HG03045 (cell line): ENCODE measurements at regions not wholly inside any gene's neighbourhood (a gene's known extent, or its start where the extent isn't known, plus 50 kb on each side); places are given as distances from the start of the nearest gene placed in this dataset.
A peak's percentile ranks its signal among the peaks of the same experiment; 100 is the strongest.
"Not testable (repeated sequence)": the region's sequence is repeated elsewhere in the genome, so short reads cannot be mapped to it uniquely, and the experiment has no call there.

Experiments
- ATAC-seq: cut with Tn5 transposase; IDR thresholded peaks from one replicate; pipeline ENCODE4 v1.9.1; 2021; ENCODE audit warnings: mild to moderate bottlenecking, moderate library complexity; ENCODE audit not compliant: unreplicated experiment

DNA sequence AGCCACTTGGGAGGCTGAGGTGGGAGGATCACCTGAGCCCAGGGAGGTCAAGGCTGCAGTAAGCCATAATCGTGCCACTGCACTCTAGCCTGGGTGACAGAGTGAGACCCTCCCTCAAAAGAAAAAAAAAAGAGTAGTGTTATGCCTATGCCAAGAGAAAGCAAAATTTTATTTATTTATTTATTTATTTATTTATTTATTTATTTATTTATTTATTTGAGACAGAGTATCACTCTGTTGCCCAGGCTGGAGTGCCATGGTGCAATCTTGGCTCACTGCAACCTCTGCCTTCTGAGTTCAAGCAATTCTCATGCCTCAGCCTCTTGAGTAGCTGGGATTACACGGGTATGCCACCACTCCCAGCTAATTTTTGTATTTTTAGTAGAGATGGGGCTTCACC is 72.6 kb upstream of the RAPGEF2 start:
- ATAC-seq = not testable (repeated sequence)

DNA sequence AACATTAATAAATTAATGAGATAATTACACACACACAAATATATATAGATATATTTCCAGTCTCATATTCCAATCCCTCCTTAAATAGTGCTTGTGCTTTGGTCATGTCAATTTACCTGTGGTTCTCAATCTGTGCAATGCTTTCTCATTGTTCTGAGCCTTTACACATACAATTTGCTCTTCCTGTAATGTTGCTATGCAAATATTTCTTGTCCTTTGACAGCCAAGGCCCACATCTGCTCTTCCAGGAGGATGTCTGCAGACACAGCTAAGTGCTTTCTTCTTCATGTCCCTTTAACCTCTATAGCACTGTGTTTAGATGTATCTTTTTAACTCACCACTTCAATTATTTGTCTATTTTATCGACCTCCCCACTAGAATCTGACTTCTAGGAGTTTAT is 67.3 kb upstream of the RAPGEF2 start:
- ATAC-seq = peak; percentile 75

DNA sequence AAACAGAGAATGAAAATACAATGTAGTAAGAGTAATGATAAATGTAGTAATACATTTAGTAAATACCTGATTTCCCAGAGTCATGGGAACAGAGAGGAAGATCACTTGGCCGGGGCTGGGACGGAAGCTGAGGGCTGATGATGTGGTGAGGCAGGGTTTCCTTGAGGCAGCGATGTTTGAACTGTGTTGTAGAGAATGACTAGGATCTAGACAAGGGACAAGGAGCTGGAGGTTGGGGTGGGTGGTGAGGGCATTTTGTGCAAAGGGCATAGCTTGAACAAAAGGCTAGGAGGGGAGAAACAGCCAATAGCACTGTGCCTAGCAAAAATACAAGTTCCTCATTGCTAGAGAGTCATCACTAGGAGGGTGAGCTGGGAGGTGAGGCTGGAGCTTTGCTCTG is 64.3 kb upstream of the RAPGEF2 start:
- ATAC-seq = no peak

DNA sequence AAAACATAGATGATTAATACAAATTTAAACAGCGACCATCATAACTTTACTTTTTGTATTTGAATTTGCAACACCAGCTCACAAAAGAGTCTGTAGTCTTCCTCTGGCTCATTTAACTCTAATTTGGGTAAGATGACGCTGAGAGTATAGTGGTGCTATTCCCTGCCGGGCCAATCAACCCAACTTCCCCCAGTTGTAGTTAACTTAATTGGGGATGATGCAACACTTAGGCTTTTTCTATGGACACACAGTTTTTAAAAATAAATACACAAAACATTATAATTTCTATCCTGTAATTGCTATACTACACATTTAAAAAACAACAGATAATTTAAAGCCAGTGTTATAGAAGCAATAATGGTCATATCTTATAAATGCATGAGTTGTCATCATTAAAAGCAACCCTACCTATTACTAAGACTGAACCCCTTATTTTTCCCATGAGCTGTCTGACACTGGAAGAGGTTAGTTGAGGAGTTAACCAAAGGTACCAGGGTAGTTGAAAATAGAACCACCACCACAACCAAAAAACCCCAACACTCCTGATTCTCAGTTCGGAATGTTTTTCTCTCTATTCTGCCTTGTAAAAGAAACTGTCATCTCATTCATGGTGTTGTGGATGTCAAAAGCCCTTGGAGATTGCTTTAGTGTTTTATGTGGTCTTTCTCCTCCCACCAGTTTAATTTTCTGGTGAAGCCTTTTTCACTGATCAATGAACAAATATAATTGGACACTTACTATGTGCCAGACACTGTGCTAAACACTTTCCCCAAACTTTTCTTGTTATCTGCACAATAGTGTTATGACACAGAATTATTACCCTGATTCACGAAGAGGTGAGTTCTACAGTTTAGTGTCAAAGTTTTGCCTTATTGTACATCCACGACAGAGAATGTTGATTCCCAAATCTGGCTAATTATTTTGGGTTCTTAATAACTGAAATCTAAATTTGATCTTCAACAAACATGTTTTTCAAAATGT is 61.5 kb upstream of the RAPGEF2 start:
- ATAC-seq = no peak

DNA sequence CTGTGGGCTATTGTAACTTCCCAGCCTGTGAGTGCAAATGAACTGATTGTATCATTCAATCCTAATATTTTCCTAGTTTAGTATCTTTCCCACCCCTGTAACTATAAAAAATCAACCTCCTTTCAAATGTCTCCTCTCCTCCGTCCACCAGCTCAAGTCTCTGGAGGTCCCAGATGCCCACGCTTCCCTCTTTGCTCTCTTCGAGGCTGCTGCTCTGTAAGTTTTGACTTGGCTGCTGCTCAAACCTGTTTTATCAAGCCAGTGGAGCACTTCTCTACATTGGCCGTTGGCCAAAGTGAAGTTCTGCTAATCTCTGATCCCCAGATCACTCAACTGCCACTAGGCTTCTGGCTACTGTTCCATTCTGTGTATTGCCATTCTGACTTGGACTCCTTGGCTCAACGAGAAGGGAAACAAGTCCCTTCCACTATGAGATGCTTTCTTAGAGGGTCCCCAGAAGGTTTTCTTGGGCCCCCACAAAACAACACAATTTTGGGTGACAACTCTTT is 60.7 kb upstream of the RAPGEF2 start:
- no peak for ATAC-seq

DNA sequence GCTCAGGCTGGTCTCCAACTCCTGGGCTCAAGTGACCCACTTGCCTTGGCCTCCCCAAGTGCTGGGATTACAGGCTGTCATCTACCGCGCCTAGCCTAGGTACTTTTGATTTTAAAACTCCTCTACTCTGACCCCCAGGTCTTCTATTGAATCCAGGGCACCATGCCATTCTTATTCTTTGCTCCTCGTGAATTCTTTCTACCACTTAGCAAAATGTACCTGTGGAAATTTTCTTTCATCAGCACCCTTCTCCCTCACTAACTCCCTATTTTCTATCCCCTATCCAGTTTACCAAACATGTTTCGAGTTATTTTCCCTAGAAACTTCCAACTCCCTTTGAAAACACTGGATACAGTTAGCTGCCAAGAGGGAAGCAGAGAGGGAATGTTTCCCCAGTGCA is 60.0 kb upstream of the RAPGEF2 start:
- no peak for ATAC-seq

DNA sequence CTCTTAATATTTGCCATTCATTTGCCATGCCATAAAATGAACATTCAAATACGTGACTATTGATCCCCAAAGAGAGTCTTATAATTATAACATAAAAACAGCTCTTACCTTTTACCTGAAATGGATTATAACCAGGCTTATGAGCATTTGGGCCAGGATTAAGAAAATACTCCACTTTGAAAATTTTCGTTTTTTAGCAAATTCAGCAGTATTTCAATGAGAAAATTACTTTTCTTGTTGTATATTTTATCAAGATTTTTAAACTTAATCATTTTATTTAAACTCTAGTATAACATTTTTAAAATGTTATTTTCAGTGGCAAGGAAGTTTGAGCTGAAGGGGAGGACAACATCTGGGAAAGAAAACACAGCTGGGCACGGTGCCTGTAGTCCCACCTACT is 59.0 kb upstream of the RAPGEF2 start:
- ATAC-seq = no peak

DNA sequence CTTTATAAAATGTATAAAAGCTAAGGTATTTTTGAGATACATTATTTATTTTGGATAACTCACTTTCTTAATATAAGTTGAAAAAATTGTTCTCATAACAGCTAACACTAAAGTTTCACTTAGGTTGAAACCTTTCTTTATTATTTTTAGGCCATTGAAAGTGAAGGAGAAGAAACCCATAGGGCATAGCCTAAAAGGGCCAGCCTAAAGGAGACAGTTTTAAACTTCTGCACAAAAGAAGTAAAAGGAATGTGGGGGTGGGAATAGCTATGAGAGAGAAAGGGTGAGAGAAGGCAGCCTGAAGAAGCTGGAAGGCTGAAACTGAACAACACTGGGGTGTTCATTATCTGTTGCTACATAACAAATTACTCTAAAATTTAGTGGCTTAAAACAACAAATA is 57.6 kb upstream of the RAPGEF2 start:
- no peak for ATAC-seq

DNA sequence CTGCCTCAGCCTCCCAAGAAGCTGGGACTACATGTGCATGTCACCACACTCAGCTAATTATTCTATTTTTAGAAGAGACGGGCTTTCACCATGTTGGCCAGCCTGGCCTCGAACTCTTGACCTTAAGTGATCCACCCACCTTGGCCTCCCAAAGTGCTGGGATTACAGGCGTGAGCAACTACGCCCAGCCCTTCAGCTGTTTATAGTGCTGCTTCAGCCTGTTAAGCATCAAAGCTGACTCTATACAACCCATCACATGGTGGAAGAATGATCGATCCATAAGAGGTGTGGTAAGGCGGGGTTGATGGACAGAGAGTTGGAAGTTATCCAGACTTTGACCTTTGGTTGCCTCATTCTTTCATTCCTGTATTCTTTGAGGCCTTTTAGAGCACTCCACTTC is 56.2 kb upstream of the RAPGEF2 start:
- ATAC-seq = no peak

DNA sequence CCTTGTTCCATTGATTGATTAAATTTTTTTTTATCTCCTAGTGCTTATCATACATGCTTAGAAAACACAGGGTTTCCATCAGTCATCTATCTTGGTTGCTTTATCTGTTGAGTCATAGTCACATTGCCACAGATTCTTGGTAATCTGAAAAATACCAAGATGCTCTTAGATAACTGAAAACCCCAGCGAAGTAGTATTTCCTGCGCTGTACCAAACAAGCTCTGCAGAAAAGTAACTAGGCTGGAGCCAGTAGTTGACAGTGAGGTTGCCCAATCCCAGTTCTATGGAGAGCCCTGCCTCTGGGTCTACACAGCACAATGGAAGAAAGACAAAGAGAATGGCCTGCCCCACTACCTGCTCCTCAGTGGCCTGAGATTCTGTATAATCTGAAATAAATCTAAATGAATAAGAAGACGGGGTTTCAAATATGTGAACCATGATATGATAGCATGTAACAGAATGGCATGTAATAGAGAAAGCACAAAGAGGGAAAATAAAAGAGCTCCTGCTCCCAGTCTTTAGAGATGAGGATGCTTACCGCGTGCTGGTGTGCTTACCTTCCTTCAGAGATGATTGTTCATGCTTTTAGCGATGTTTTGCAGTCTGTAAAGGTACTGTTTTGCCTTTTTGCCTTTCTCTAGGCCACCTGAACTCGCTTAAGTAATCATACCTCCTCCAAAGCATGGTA is 55.3 kb upstream of the RAPGEF2 start:
- no peak for ATAC-seq

DNA sequence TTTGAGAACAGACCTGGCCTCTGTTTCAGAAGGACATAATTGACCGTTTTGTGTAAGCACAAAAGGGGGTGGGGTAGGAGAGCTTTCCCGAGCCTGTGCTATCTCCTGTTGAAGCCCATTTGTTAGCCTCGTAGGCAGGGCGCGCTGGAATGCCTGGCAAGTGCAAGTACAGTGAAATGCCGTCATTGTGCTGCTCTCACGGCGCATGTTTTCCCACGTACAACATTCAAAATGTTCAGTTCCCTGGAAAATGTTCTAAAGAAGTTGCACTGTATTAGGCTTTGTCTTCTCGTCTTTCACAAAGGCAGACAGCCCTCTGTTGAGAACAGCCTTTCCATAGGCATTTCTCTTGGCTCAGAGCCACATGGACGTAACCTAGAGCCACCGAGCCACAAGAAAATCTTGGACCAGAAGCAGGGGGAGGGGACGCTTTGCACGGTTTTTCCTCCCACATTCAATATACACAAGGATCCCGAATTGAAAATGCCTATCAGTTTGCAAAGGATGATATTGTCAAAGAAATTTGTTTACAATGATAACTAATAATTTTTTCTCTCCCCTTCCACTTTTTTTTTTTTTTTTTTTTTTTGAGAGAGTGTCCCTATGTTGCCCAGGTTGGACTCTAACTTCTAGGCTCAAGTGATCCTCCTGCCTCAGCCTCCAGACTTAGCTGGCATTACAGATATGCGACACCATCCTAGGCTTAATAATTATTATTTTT is 54.6 kb upstream of the RAPGEF2 start:
- ATAC-seq = no peak

DNA sequence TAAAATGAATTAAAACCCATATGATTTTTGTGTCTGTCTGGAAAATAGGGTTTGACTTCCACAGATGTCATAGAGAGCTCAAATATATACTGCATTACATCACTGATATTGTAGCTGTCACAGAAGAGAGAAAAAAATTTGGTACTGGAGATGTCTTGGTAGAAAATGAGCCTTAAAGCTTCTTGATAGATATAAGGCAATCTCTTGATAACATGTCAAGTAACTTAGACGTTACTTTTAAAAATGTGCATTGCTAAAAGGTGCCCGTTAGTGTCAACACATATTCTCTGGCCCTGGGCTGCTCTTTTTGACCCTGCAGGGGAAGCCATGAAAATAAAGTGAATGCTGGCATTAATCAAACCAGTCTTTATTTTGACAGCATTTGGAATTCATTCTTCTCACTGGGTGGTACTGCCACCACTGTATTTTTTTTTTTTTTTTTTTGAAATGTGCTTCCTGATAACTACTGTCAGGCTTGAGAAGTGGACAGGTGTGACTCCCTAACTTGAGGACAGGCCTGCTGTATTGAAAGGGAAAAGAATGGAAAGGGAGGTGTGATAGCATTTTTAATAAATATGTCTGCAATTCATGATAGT is 53.0 kb upstream of the RAPGEF2 start:
- no peak for ATAC-seq

DNA sequence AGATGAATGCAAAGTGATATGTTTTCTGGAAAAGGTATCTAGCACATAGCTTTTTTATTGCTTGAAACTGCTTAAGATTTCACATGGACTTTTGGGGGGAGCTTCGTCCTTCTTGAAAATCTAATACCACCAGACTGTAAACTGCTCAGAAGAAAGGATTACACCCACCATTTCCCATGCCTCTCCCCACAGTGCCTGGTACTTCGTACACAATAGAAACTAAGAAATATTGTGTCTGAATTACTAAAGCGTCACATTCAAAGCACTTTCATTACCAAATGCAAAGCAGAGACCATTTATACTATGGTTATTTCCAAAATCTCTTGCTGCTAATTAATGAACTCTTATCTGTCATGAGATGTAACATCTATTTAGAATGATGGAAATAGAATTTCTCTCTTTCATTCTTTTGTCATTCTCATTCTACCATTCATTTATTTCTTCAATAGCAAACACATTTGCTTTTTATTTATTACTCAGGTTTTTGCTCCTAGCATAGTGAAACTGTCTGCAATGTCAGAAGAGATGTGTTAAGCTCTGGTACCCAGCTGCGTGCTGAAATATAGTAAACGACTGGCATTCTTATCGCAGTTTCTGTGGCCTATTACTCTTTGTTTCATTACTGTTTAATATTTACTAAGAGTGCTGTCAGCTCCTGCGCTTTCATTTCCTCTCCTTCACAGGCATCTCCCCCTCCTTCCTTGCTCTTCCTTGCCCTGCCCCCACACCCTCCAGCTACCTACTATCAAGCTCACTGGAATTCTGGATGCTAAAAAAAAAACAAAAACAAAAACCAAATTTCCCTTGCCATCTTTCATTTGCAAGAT is 51.4 kb upstream of the RAPGEF2 start:
- ATAC-seq = peak; percentile 85

DNA sequence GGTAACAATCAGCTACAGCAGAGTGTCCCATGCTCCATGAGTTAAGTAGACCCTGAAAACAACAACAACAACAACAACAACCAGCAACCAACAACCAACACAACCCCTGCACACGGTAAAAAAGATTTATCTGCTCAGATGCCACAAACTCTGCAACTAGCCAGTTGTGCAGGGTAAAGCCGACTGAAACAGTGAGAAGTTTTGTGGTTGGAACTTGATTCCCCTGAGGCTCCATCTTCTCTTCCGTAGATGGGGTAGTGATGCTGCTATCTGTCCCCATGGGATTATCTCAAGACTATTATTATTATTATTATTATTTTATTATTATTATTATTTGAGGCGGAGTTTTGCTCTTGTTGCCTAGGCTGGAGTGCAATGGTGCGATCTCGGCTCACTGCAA is 50.6 kb upstream of the RAPGEF2 start:
- peak; percentile 34 for ATAC-seq
